Ammon's horn (tissue), 1 donor: ENCODE measurements at regions not wholly inside any gene's neighbourhood (a gene's known extent, or its start where the extent isn't known, plus 50 kb on each side); places are given as distances from the start of the nearest gene placed in this dataset.
A peak's percentile ranks its signal among the peaks of the same experiment; 100 is the strongest.

Source experiments
- DNase-seq: peaks from one replicate; pipeline ENCODE4 v3.0.0-alpha.2; 2016; ENCODE audit warnings: low spot score

GRCh38 chr11:45473341-45473895, 187.3 kb upstream of the SYT13 start:
- DNase-seq, result peak; percentile 68

- DNase-seq, result no peak
These were observed 186.7 kb upstream of the SYT13 start for GRCh38 chr11:45472716-45473317.

- DNase-seq, result no peak
These were observed 185.1 kb upstream of the SYT13 start for GRCh38 chr11:45471266-45471665.

GRCh38 chr11:45470794-45471167, 184.6 kb upstream of the SYT13 start:
- no peak for DNase-seq

- DNase-seq, result no peak
These were observed 184.1 kb upstream of the SYT13 start for GRCh38 chr11:45470151-45470793.

GRCh38 chr11:45468267-45468856, 182.2 kb upstream of the SYT13 start:
- no peak for DNase-seq

- no peak for DNase-seq
These were observed 177.4 kb upstream of the SYT13 start for GRCh38 chr11:45463541-45463940.

GRCh38 chr11:45461514-45461913, 175.4 kb upstream of the SYT13 start:
- no peak for DNase-seq

GRCh38 chr11:45459491-45459890, 173.3 kb upstream of the SYT13 start:
- DNase-seq, result no peak

GRCh38 chr11:45458269-45458668, 172.1 kb upstream of the SYT13 start:
- no peak for DNase-seq

- DNase-seq, result no peak
These were observed 171.5 kb upstream of the SYT13 start for GRCh38 chr11:45457649-45458048.

- DNase-seq, result no peak
These were observed 170.5 kb upstream of the SYT13 start for GRCh38 chr11:45456686-45457085.

- DNase-seq, result no peak
These were observed 169.4 kb upstream of the SYT13 start for GRCh38 chr11:45455536-45455935.

- DNase-seq, result no peak
These were observed 168.8 kb upstream of the SYT13 start for GRCh38 chr11:45454917-45455401.

- DNase-seq, result no peak
These were observed 167.6 kb upstream of the SYT13 start for GRCh38 chr11:45453721-45454120.

GRCh38 chr11:45451766-45452440, 165.8 kb upstream of the SYT13 start:
- no peak for DNase-seq

GRCh38 chr11:45450189-45450588, 164.0 kb upstream of the SYT13 start:
- no peak for DNase-seq

GRCh38 chr11:45449036-45449601, 163.0 kb upstream of the SYT13 start:
- DNase-seq, result peak; percentile 71

- DNase-seq, result no peak
These were observed 162.4 kb upstream of the SYT13 start for GRCh38 chr11:45448561-45448960.

GRCh38 chr11:45446998-45447397, 160.9 kb upstream of the SYT13 start:
- DNase-seq, result no peak

GRCh38 chr11:45446434-45446833, 160.3 kb upstream of the SYT13 start:
- DNase-seq, result no peak

- DNase-seq, result no peak
These were observed 158.7 kb upstream of the SYT13 start for GRCh38 chr11:45444796-45445195.
